ENCODE measurements at regions not wholly inside any gene's neighbourhood (a gene's known extent, or its start where the extent isn't known, plus 50 kb on each side); places are given as distances from the start of the nearest gene placed in this dataset.

GRCh38 chr10:108616559-108617285, 1306.6 kb downstream of the XPNPEP1 start:
- H3K4me2 ChIP-seq = no peak overlapping the region
- H3K9me3 ChIP-seq = no peaks in the 10 kb centered on the region
- DNase-seq (ENCODE audit: low read depth in 1 of 2, low spot score in 1 of 2) (no peak), ATAC-seq (no peak), FAIRE-seq (no peak)
- TF ChIP-seq MAX (IDR thresholded peaks at IDR 0.05) = no peak
- no peak for TF ChIP-seq PBX3 (IDR thresholded peaks at IDR 0.05)
- no peak for TF ChIP-seq JUN (IDR thresholded peaks at IDR 0.05)
- TF ChIP-seq HOXA7 (CRISPR knock-in tag; IDR thresholded peaks at IDR 0.05) = no peak
- no peak for TF ChIP-seq EHMT2 (IDR thresholded peaks at IDR 0.05; ENCODE audit: low read depth)
- no peak for TF ChIP-seq NR3C1 (IDR thresholded peaks at IDR 0.05)
- TF ChIP-seq BHLHE40 (IDR thresholded peaks at IDR 0.05; ENCODE audit: low read depth, low read length) = no peak
- TF ChIP-seq E2F6 (IDR thresholded peaks at IDR 0.05; ENCODE audit: borderline replicate concordance, low read depth) = no peak
- no peak for TF ChIP-seq ZSCAN20 (CRISPR knock-in tag; IDR thresholded peaks at IDR 0.05)
- no peak for TF ChIP-seq SREBF2 (IDR thresholded peaks at IDR 0.05)
- no peak for TF ChIP-seq CBX8 (IDR thresholded peaks at IDR 0.05)
- TF ChIP-seq HES2 (IDR thresholded peaks at IDR 0.05) = no peak
- no peak for TF ChIP-seq TFCP2L1 (CRISPR knock-in tag; IDR thresholded peaks at IDR 0.05)
- TF ChIP-seq HOXB13 (CRISPR knock-in tag; IDR thresholded peaks at IDR 0.05; ENCODE audit: low read depth) = no peak
- no peak for TF ChIP-seq CHD2 (IDR thresholded peaks at IDR 0.05; ENCODE audit: low read length, partially characterized antibody)
- TF ChIP-seq FOSL2 (IDR thresholded peaks at IDR 0.05) = no peak
- TF ChIP-seq FOSL2 (CRISPR knock-in tag; IDR thresholded peaks at IDR 0.05) = no peak
- no peak for TF ChIP-seq ATOH8 (CRISPR knock-in tag; IDR thresholded peaks at IDR 0.05; ENCODE audit: low read depth)
- TF ChIP-seq EHF (CRISPR knock-in tag; IDR thresholded peaks at IDR 0.05) = no peak
- no peak for TF ChIP-seq KDM1A (IDR thresholded peaks at IDR 0.05; ENCODE audit: low read depth)
- ChIA-PET POLR2A (no interaction called here), CTCF (no interaction called here)
- H3K4me3 ChIP-seq = no peak overlapping the region
- WGBS (ENCODE audit: missing lambda C conversion rate) = 18% methylated on average over 6 of the region's 6 CpGs
- no peaks in the 10 kb centered on the region for H3K4me1 ChIP-seq
- no peak overlapping the region for H3K27ac ChIP-seq

- DNase-seq (ENCODE audit: low read depth in 1 of 2, low spot score in 1 of 2) (no peak), ATAC-seq (no peak), FAIRE-seq (no peak)
- no peaks in the 10 kb centered on the region for H3K4me1 ChIP-seq
- WGBS (ENCODE audit: missing lambda C conversion rate) = 0% methylated on average over 3 of the region's 3 CpGs
- H3K4me2 ChIP-seq = no peak overlapping the region
- no peak overlapping the region for H3K4me3 ChIP-seq
- TF ChIP-seq ZSCAN20 (CRISPR knock-in tag; IDR thresholded peaks at IDR 0.05) (no peak), JUN (IDR thresholded peaks at IDR 0.05) (no peak), RCOR1 (IDR thresholded peaks at IDR 0.05; ENCODE audit: low read depth, low read length) (no peak), HOXB5 (CRISPR knock-in tag; IDR thresholded peaks at IDR 0.05) (no peak), MAFK (IDR thresholded peaks at IDR 0.05; ENCODE audit: partially characterized antibody) (no peak), HOXB13 (CRISPR knock-in tag; IDR thresholded peaks at IDR 0.05; ENCODE audit: low read depth) (no peak), FOSB (CRISPR knock-in tag; IDR thresholded peaks at IDR 0.05) (no peak), FOSL2 (IDR thresholded peaks at IDR 0.05) (no peak), FOSL2 (CRISPR knock-in tag; IDR thresholded peaks at IDR 0.05) (no peak), REST (IDR thresholded peaks at IDR 0.05) (no peak), NFE2L2 (conservative IDR thresholded peaks at IDR 0.05; ENCODE audit: low read length) (no peak), ESRRA (IDR thresholded peaks at IDR 0.05; ENCODE audit: borderline replicate concordance, low read length) (no peak), EHMT2 (IDR thresholded peaks at IDR 0.05; ENCODE audit: low read depth) (no peak)
- H3K27ac ChIP-seq = no peak overlapping the region
- CTCF ChIA-PET = no interaction called here
- no peaks in the 10 kb centered on the region for H3K9me3 ChIP-seq
- POLR2A ChIA-PET = no interaction called here
These were observed 1307.6 kb downstream of the XPNPEP1 start for GRCh38 chr10:108615576-108616320.
